Keratinocyte (primary cell): ENCODE measurements at regions not wholly inside any gene's neighbourhood (a gene's known extent, or its start where the extent isn't known, plus 50 kb on each side); places are given as distances from the start of the nearest gene placed in this dataset.

Source experiments
- DNase-seq: peaks from one replicate; pipeline ENCODE4 v3.0.0-alpha.2; 2011; ENCODE audit warnings: low read depth, missing footprints, low spot score
- FAIRE-seq: peaks from 2 replicates; lab custom pipeline; 2011; peaks lifted over from hg19 to GRCh38; lab: Jason Lieb, UNC
- H2AFZ ChIP-seq: 2 replicates; pipeline ENCODE4 v1.6.0; 2012; ENCODE audit warnings: low read length, control low read depth, inconsistent platforms; ENCODE audit not compliant: control insufficient read depth
- H3K27ac ChIP-seq: 2 replicates; pipeline ENCODE4 v1.5.1; 2011; ENCODE audit warnings: low read length; ENCODE audit not compliant: control insufficient read depth, insufficient read depth
- H3K27me3 ChIP-seq: 3 replicates; pipeline ENCODE4 v1.6.0; 2011; ENCODE audit warnings: low read length; ENCODE audit not compliant: control insufficient read depth, insufficient read depth; ENCODE audit errors: extremely low read depth
- H3K36me3 ChIP-seq, 2 experiments: 2 replicates in 1 of 2; 3 replicates in 1 of 2; pipeline ENCODE4 v1.5.1; 2011; ENCODE audit warnings: low read length in 2 of 2, mild to moderate bottlenecking in 1 of 2; ENCODE audit not compliant: control insufficient read depth in 2 of 2, insufficient read depth in 2 of 2; ENCODE audit errors: extremely low read depth in 1 of 2
- H3K4me1 ChIP-seq: 3 replicates; pipeline ENCODE4 v1.5.1; 2011; ENCODE audit warnings: low read length; ENCODE audit not compliant: control insufficient read depth, insufficient read depth; ENCODE audit errors: extremely low read depth
- H3K4me2 ChIP-seq: 3 replicates; pipeline ENCODE4 v1.6.0; 2011; ENCODE audit warnings: low read depth, low read length; ENCODE audit not compliant: control insufficient read depth, insufficient read depth; ENCODE audit errors: extremely low read depth
- H3K4me3 ChIP-seq, 3 experiments: fragments of 200-600 bp in 1 of 3; sonication (generic) in 1 of 3; 2 replicates in 2 of 3; 3 replicates in 1 of 3; pipeline ENCODE4 v1.5.1; 2011 to 2016; ENCODE audit warnings: low read length in 3 of 3, mild to moderate bottlenecking in 3 of 3, control low read depth in 2 of 3, inconsistent platforms in 1 of 3, low read depth in 1 of 3, mixed read lengths in 1 of 3, mixed run types in 1 of 3, moderate library complexity in 1 of 3; ENCODE audit not compliant: control insufficient read depth in 2 of 3, insufficient read depth in 2 of 3; ENCODE audit errors: extremely low read depth in 1 of 3
- H3K79me2 ChIP-seq: 2 replicates; pipeline ENCODE4 v1.6.0; 2012; ENCODE audit warnings: low read length; ENCODE audit not compliant: control insufficient read depth, insufficient read depth
- H3K9ac ChIP-seq: 3 replicates; pipeline ENCODE4 v1.6.0; 2011; ENCODE audit warnings: low read length; ENCODE audit not compliant: control insufficient read depth, insufficient read depth; ENCODE audit errors: extremely low read depth
- H3K9me1 ChIP-seq: 3 replicates; pipeline ENCODE4 v1.6.0; 2011; ENCODE audit warnings: low read length; ENCODE audit not compliant: control insufficient read depth, insufficient read depth; ENCODE audit errors: extremely low read depth
- H3K9me3 ChIP-seq: 2 replicates; pipeline ENCODE4 v1.5.1; 2012; ENCODE audit warnings: low read depth, low read length; ENCODE audit not compliant: control insufficient read depth
- H4K20me1 ChIP-seq: 3 replicates; pipeline ENCODE4 v1.6.0; 2011; ENCODE audit warnings: low read length; ENCODE audit not compliant: control insufficient read depth, insufficient read depth; ENCODE audit errors: extremely low read depth
- EZH2 ChIP-seq: IDR thresholded peaks from one replicate; pipeline ENCODE4 v1.6.1; 2012; ENCODE audit warnings: inconsistent platforms, mild to moderate bottlenecking, low read length, moderate library complexity
- dilution Hi-C: fragments of 300-500 bp; cut with MboI; formaldehyde crosslinking; loops from one replicate; pipeline ENCODE4 v1.7.0; 2020; ENCODE audit warnings: low sequenced_read_pairs; ENCODE audit not compliant: extremely low pct_ligation_motif_present
- TF ChIP-seq, protein P1 (sequence below), 3 experiments: IDR thresholded peaks in 1 of 3; conservative IDR thresholded peaks in 1 of 3; optimal IDR thresholded peaks in 1 of 3; 2 replicates in 2 of 3; 3 replicates in 1 of 3; pipeline versions ENCODE3 to v1.5.1; 2011; ENCODE audit warnings: low read length in 3 of 3, mild to moderate bottlenecking in 3 of 3, moderate library complexity in 2 of 3, control low read depth in 1 of 3, inconsistent platforms in 1 of 3; ENCODE audit not compliant: insufficient read depth in 2 of 3; ENCODE audit errors: extremely low read depth in 1 of 3

DNA sequence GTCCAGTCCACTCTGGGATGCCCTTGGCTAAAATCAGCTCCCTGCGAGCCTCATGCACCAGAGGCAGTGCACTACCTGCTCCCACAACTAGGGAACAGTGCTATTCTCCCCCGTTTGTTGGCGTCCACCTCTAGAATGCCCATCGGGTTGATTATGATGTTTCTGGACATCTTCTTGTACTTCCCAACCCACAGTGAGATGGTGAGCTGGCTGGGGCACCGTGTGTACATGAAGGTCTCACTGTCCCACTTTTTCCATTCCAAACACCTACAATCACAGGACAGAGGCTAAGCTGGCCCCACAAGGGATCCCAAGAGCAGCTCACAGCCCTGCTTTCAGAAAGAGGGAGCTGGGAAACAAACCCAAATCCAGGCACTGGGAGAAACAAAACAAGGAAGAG, 126.2 kb upstream of the ZNF92 start:
- Histone ChIP-seq H4K20me1 (no peaks in the 10 kb centered on the region), H3K9me3 (no peaks in the 10 kb centered on the region), H3K79me2 (no peaks in the 10 kb centered on the region), H3K9me1 (no peaks in the 10 kb centered on the region), H3K4me2 (no peak overlapping the region), H3K27ac (no peak overlapping the region), H3K9ac (no peak overlapping the region), H3K36me3 (no peaks in the 10 kb centered on the region), H3K4me1 (no peaks in the 10 kb centered on the region), H2AFZ (no peak overlapping the region), H3K4me3 (no peak overlapping the region), H3K27me3 (no peaks in the 10 kb centered on the region)
- DNase-seq (no peak), FAIRE-seq (no peak)
- dilution Hi-C loops, result no loop called here
- TF ChIP-seq, protein P1, sequence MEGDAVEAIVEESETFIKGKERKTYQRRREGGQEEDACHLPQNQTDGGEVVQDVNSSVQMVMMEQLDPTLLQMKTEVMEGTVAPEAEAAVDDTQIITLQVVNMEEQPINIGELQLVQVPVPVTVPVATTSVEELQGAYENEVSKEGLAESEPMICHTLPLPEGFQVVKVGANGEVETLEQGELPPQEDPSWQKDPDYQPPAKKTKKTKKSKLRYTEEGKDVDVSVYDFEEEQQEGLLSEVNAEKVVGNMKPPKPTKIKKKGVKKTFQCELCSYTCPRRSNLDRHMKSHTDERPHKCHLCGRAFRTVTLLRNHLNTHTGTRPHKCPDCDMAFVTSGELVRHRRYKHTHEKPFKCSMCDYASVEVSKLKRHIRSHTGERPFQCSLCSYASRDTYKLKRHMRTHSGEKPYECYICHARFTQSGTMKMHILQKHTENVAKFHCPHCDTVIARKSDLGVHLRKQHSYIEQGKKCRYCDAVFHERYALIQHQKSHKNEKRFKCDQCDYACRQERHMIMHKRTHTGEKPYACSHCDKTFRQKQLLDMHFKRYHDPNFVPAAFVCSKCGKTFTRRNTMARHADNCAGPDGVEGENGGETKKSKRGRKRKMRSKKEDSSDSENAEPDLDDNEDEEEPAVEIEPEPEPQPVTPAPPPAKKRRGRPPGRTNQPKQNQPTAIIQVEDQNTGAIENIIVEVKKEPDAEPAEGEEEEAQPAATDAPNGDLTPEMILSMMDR (optimal IDR thresholded peaks at IDR 0.05 in 1 of 3, IDR thresholded peaks at IDR 0.05 in 1 of 3, conservative IDR thresholded peaks at IDR 0.05 in 1 of 3; ENCODE audit: extremely low read depth in 1 of 3, insufficient read depth in 2 of 3, low read length in 3 of 3), result no peak
- TF ChIP-seq EZH2, result no peak

GRCh38 chr7:65239707-65240352, 133.8 kb upstream of the ZNF92 start:
- DNase-seq, result no peak

More at GRCh38 chr7:65239707-65240352, 133.8 kb upstream of the ZNF92 start:
- Histone ChIP-seq H3K4me3 (peak overlapping the region; percentile 4 to 43 (median 35)), H3K9ac (no peak overlapping the region), H3K9me1 (no peaks in the 10 kb centered on the region), H2AFZ (peak overlapping the region; percentile 76), H3K36me3 (no peaks in the 10 kb centered on the region), H3K4me1 (no peaks in the 10 kb centered on the region), H4K20me1 (no peaks in the 10 kb centered on the region), H3K9me3 (no peaks in the 10 kb centered on the region), H3K79me2 (no peaks in the 10 kb centered on the region), H3K27me3 (peaks cover 25% of the 10 kb centered on the region), H3K4me2 (peak overlapping the region; percentile 70), H3K27ac (no peak overlapping the region)
- dilution Hi-C loops, result no loop called here
- no peak for FAIRE-seq
- peak; percentile 42 for TF ChIP-seq EZH2
- TF ChIP-seq, protein P1 (optimal IDR thresholded peaks at IDR 0.05 in 1 of 3, IDR thresholded peaks at IDR 0.05 in 1 of 3, conservative IDR thresholded peaks at IDR 0.05 in 1 of 3; ENCODE audit: extremely low read depth in 1 of 3, insufficient read depth in 2 of 3, low read length in 3 of 3), result no peak
